GM20000 (cell line): ENCODE measurements at regions not wholly inside any gene's neighbourhood (a gene's known extent, or its start where the extent isn't known, plus 50 kb on each side); places are given as distances from the start of the nearest gene placed in this dataset.

Source experiments
- DNase-seq: peaks from one replicate; pipeline ENCODE4 v3.0.0; 2012; ENCODE audit warnings: low spot score
- CTCF ChIP-seq: IDR thresholded peaks from 2 replicates; pipeline ENCODE4 v1.5.1; 2012; ENCODE audit warnings: mild to moderate bottlenecking, control low read depth; ENCODE audit errors: extremely low read depth, missing control alignments

- TF ChIP-seq CTCF = no peak
- DNase-seq = no peak
These were observed 103.8 kb downstream of the PDGFA start for GRCh38 chr7:415646-416525.

GRCh38 chr7:416761-417624, 102.7 kb downstream of the PDGFA start:
- no peak for DNase-seq
- TF ChIP-seq CTCF = no peak

GRCh38 chr7:417625-417889, 102.1 kb downstream of the PDGFA start:
- no peak for TF ChIP-seq CTCF
- no peak for DNase-seq

GRCh38 chr7:417973-418601, 101.6 kb downstream of the PDGFA start:
- no peak for TF ChIP-seq CTCF

GRCh38 chr7:418636-419280, 100.9 kb downstream of the PDGFA start:
- no peak for TF ChIP-seq CTCF
- DNase-seq = no peak

More at GRCh38 chr7:417973-418601, 101.6 kb downstream of the PDGFA start:
- DNase-seq = no peak

GRCh38 chr7:420142-421093, 99.2 kb downstream of the PDGFA start:
- TF ChIP-seq CTCF = no peak
- DNase-seq = no peak
